HG03103 (cell line): ENCODE measurements at regions not wholly inside any gene's neighbourhood (a gene's known extent, or its start where the extent isn't known, plus 50 kb on each side); places are given as distances from the start of the nearest gene placed in this dataset.

Source experiments
- ATAC-seq: cut with Tn5 transposase; IDR thresholded peaks from one replicate; pipeline ENCODE4 v1.9.1; 2021; ENCODE audit warnings: low read depth; ENCODE audit not compliant: unreplicated experiment

DNA sequence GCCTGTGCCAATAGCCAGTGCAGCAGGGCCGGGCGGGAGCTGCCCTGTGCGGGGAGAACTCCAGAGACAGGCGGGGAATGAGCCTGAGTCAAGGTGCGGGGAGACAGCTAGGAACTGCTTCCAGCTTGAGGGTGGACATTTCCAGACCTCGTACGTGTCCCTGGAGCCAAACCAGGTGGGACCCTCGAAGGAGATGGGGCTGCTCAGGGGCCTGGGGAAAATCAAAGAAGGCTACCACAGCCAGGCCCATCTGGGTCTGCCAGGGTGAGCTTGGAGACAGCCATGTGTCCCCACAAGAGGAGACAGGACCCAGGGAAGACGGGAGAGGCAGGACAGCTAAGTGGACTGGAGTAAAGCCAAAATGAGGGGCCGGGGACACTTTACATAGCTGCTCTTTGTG lies 504.9 kb upstream of the MGMT start:
- no peak for ATAC-seq

DNA sequence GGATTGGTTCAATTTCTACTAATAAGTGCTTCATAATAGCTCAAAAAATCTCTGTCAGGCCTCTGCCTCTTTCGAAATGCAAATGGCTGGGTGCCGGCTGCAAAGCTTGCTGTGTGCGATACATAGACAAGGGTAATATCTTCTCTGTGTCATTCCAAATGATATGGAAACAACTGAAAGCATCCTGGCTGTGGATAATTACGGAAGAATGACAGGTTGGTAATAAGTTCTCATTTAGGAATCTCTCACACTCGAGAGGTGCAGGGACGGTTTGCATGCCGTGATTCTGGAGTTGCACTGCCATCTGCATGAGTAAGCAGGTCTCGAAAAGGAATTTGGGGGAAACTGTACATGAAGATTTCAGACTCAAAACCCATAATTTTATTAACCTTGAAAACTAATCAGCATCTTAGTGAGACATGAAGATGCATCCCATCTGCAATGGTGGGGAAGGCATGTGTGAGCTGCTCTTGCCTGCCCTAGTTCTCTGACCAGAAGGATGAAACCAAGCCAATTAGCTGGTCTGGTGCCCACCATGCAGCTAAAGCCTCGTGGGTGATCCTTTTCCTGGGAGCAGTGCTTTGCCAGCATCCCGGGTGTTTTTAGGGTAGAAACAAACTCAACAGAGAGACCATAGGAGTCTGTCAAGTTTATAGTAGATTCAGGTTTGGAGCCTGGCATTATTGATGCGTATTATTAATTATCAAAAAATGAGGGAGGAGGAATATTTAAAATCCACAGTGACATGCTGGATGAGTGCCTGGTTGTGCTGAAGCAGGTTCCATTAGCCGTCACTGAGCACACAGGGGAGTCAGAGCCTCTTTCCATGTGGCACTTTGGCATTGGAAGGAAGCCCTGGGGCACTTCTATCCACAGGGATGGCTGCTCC lies 503.6 kb upstream of the MGMT start:
- ATAC-seq, result no peak

DNA sequence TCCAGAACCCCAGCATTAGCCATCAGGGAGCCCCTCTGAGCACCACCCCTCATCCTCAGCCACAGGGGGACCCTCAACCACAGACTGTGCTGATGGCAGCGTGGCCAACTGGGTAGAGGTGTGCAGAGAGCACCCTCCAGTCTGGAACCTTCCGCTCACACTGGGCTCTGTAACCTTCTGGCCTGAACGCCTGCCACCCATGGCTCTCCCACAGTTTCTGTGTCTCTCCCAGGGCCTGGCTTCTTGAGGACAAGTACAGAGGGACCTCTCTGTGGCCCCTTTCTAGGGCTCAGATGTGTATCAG lies 503.0 kb upstream of the MGMT start:
- no peak for ATAC-seq

DNA sequence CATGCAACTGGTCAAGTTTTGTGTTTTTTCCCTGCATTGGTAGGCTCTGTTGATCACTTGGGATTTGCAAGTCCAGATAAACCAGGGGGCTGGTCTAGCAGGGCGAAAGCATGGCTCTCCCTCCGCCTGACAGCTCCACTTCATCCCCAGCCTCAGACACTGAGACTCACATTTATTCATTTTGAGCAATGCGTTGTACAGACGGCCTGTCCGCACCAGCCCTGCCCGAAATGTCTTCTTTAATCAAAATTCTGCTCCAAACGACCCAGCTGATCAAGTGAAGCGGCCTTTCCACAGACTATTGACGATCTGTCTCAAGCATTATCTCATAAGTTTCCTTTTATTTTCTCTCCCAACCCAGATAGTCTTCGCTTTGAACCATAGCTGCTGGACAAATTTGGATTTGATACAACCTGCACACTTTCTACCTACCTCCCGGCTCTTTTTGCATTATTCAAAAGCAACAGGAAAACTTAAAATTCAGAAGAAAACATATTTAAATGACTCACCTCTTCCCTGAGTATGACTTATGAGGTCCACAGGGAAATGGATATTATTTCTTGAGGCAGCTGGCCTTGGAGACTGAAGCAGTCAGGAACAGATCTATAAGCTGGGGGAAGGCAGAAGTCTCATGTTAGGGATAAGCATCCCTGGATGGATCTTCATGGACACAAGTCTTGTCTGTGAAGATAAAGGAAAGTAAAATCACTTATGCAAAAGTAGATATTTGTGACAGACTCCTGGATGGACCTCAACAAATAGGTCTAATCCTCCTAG lies 498.9 kb upstream of the MGMT start:
- no peak for ATAC-seq

DNA sequence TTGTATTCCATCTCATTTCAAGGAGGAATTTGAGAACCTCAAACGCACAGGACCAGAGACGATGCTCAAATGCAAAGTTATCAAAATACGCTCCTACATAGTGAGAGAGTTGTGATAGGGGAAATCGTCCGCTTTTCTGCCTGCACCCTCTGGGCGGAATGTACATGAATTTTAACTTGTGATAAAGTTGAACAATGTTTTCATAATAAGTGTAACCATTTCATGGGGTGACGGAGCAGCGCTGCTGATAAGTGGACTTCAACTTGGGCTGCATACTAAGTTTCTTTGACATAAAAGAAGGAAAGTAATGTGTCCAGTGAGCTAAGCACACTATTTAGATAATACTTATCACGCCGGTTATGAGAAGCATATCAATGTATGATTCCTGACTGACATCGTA lies 497.5 kb upstream of the MGMT start:
- no peak for ATAC-seq

DNA sequence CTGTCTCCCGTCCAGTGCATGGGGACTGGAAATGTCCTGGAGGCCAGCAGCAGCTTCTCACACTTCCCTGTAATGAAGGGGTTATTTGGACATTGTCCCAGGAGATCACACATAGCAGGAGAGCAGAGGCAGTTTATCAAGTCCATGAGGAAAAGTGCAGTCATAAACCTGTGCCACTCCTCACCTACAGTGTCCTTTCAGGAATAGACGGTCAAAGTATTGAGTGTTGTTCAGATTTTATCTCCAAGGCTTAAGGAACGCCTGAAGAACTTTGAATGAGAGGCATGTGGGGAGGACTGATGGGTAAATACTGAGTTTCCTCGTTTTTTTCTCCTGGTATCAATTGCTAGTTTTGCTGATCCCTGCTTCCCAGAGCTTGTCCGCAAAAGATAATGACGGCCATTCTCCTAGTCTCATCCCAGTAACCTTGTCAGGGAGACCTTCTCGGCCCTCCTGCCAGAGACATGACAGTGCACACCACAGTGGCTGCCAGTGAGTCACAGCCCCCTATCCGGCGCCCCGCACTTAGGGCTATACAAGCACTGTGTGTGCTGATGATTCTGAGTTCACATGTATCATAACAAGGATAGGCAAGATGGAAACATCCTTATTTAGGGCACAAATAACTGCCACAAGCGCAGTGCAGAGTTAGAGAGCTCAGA lies 495.5 kb upstream of the MGMT start:
- no peak for ATAC-seq

DNA sequence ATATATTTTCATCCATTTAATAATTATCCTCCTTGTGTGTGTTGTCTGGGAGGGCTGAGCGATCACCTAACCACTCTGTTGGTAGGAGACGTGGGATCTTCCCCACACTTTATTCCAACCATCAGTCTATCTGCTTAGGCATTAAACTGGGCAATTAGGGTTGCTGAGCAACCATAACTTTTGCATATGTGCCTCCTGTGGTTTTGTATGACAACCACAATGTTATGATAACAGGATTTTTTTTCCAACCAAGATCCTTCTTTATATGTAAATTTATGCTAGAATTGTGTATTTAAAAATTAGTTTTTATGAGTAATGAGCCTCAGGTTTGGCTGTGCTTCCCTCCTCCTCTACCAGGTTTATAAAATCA lies 495.0 kb upstream of the MGMT start:
- no peak for ATAC-seq

DNA sequence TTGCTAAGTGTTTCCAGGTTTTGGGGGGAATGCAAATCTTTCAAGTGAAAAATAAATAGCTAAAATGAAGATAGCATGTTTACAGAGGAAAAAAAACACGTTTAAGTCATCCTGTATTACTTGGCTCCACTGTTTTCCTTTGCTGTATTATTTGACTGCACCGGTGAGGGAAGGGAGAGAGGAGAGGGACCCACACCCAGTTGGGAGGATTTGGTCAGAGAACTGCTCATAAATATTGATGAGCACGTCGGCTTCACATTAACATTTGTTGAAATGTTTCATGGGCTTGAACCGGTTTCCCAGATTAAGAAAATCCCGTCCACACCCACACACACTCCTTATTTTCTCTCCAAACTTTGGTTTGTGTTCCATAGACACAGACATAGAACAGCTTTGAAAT lies 493.8 kb upstream of the MGMT start:
- no peak for ATAC-seq

DNA sequence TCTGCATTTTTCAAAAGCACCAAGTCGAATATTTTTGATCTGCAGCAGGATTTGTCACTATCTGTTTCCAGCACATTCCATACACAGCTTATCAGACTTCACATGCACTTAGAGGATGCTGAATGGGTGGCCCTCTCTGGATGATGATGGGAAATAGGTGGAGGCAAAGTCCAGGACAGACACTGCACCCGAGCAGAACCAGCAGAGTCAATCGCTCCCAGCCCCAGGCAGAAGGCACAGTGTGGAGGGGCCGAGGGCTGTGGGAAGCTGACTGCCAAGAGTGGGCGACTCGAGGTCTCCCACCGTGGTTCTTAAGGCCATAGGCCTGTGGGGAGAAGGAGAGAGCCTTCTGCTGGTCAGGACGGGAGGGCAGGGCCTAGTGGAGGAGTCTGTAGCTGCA lies 490.2 kb upstream of the MGMT start:
- ATAC-seq, result no peak

DNA sequence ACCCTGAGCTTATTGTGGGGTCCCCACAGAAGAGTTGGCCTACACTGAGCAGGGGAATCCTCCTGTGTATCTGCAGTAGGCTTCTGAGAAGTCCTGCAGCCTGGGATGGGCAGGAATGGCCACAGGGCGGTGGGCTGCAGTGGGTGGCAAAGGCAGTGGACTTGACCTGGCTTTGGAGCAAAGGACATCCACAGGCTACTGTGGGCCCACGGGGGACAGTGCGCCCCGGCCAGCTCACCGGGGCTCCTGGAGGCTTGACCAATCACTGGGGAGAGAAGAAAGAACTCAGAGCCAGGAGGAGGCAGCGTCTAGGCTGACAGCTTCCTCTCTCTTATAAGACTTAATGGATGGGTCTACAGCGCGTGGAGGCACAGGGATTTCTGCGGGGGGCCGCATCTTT lies 488.8 kb upstream of the MGMT start:
- ATAC-seq, result no peak

DNA sequence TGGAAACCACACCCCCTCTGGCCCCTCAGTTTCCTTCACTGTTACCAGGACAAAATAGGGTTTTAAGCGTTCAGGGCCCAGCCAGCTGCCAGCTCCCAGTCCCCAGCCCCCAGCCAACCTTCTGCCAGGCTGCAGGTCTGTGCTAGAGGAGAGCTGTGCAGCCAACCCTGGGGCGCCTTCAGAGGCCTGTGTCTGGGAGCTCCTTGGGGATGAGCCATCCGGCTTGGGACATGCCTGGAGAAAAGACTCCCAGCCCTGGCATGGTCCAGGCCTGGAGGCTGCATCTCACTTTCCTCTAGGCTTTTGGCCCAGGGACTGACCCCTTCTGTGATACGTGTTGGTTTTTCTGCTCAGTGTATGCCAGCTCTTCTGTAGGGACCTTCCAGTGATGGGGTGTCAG lies 487.6 kb upstream of the MGMT start:
- ATAC-seq, result no peak

DNA sequence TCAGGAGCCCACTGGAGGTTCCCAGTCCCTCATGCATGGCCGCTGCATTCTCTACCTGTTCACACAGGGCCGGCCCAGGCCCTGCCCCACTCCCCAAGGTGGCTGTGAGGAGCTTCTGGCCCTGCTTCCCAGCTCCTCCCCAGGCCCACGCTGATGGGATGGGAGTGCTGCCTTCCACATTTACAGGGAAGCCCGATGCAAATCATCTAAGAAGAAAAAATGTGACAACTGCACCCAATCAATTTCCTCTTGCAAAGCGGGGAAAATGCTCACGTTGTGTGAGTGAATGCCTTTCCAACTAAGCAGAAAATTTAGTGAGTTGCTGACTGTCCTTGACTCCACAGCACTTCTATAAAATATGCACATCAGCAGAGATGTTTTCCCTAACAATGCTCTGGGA lies 485.8 kb upstream of the MGMT start:
- no peak for ATAC-seq

DNA sequence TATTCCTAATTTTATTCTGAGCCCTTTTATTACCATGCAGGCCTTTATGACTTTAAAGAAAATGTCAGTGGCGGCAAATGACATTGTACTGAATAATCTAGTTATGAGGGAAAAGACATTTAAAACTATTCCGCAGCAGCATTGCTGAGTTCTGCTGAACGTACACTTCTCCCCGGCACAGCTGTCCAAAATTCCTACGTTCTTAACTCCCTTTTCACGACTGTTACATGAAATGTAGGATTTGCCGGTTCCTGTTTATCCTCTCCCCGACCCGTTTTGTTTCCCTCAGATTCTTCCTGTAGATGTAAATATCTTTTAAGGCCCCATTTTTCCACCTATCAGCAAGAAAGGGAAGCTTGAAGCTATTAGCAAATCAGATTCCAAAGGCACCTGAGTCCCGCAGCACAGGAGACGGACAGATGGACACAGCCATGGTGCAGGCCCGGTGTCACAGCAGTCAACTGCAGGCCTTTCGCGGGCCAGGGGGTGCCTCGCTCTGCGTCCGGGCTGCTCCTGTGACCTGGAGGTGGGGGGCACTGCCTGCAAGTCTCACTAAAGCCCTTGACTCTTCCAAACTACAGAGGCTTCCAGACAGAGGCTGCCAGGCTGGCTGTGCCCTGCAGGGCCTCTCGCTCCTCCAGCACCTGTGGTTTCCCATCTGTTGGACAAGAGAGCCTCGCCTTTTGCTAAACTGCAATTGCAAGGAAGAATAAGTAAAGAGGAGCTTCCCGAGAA lies 485.0 kb upstream of the MGMT start:
- no peak for ATAC-seq

DNA sequence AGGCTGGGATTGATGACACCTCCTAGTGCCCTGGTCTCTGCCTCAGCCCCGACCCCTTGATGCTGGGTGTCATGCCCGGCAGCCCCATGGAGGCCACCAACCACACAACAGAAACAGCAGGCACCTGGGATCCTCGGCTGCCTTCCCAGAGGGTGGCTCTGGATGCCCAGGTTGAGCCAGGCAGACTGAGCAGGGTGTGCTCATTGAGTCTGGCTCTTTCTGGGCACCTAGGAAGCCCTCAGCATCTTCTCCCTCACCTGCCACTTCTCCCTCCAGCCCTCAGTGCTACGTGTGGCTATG lies 484.5 kb upstream of the MGMT start:
- ATAC-seq, result no peak

DNA sequence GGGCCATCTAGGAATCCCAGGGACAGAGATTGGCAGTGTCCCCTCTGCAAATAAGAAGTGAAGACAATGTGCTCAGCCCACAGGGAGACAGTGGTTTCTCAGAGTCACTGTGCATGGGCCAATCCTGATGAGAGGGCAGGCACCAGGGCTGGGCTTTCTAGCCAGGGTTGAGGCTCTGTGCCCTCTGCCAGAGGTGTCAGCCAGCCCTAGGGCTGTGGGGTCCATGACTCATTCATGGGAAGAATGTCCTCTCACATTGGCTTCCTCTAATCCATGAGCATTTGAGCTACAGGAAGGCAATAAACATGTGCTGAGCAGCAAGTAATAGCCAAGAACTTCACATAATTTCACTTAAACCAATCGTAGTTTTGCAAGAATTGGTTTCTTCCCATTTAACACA lies 482.0 kb upstream of the MGMT start:
- ATAC-seq, result no peak

DNA sequence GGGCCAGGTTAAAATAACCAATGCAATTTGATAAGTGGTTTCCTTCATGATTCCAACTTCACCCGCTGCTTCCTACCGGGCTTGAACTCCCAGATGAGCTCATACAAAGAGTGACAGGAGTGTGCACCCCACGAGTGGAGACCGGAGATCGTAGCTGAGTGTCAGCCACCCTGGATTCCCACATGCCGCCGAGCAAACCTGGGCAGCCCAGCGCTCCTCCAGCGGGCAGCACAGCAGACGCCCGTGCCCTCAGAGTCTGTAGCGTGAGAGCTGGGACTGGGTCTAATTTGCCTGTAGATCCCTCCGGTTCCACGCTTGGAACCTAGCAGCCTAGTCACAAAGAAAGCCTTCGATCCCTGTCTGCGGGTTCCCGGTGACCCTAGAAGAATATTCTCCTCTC lies 476.1 kb upstream of the MGMT start:
- ATAC-seq, result no peak

DNA sequence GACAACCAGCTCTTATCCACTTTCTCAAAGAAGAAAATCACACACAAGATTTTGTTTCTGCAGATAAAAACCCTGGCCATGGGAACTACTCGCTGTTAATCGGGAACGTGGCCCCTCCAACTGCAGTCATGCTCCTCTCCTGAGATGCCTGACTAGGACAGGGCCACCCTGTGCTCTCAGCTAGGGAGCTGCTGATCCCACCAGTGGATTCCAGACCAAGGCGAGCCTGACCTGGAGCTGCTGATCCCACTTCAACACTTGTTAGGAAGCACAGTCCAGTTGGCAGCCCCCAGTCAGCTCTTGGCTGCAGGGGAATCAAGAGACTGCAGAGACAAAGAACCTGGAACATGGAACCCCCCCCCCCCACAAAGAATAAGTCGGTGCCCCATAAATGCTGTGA lies 474.3 kb upstream of the MGMT start:
- ATAC-seq, result no peak

DNA sequence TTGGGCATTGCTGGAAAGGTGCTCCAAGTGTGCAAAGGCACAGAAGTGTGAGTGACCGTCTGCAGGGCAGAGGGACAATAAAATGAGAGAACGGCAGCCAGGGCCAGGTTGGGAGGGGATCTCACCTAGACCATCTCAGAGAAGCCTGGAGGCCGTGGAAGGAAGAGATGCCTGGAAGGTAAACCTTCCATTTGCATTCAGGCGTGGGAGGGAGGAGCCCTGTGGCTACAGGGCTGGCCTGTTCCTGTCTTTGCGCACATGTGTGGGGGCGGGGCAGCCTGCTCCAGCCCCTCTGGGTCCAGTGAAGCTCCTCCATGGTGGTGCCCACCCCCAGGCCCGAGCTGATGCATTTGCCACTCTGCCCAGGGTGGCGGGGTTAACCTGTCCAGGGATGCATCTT lies 473.6 kb upstream of the MGMT start:
- no peak for ATAC-seq

DNA sequence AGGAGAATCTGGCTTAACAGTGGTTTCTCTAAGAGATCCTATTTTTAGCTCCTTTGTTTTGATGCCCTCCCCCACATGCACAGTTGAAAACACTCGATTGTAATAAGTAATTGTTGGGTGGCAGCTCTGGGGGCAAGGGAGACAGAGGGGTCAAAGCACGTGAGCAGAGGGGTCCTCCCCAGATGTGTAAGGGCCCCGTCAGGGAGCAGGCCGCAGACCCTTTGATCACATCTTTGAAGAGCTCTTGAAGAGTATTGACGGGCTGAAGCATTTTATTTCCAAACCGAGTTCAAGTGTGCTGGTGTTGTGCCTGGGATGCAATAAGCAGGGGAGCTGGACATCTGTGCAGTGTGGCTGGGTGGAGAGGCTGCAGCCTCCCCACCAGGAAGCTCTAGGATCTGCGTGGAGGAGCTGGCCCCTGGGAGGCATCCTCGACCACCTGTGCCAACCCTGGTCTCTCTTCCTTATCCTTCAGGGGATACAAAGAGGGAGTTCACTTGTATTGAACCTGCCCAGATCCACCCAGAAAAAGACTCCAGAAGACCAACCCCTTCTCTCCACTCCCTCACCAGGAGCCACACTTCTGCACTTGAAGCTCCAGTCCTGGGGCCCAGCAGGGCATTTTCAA lies 473.0 kb upstream of the MGMT start:
- no peak for ATAC-seq

DNA sequence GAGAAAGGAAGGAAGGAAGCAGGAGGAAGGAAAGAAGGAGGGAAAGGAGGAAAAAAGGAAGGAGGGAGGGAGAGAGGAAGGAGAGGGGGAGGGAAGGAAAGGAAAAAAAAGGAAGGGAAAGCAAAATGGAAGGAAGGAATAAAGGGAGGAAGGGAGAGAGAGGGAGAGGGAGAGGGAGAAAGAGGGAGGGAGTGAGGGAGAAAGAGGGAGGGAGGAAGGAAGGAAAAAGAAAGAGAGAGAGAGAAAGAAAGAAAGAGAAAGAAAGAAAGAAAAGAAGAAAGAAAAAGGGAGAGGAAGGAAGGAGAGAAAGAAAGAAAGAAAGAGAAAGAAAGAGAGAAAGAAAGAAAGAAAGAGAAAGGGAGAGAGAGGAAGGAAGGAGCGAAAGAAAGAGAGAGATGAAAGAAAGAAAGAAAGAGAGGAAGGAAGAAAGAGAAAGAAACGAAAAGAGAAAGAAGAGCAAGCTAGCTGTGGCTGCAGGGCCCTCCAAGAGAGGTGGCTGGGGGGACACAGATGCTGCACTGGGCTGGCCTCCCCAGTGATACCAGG lies 472.4 kb upstream of the MGMT start:
- no peak for ATAC-seq

DNA sequence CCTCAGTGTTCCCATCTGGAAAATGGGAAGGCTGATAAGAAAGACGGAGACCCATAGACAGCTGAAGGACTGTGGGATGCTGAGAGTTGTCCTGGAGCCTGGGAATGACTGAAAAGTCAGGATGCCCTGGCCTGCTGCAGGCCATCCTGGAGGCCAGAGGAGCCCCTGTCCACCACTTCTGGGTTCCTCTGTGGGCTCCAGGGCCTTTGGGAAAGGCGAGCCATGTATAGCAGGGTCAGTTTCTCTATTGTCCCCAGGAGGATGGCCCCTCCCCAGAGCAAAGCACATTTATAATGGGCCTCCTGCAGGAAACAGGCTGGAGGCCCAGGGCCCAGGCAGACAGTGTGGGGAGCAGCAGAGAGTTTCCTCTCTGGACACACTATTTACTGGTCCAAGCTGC lies 471.4 kb upstream of the MGMT start:
- no peak for ATAC-seq
